NCI-H1105 treated with DMSO at 0.1 percent for 48 hours (cell line): ENCODE measurements at regions not wholly inside any gene's neighbourhood (a gene's known extent, or its start where the extent isn't known, plus 50 kb on each side); places are given as distances from the start of the nearest gene placed in this dataset.
"Not testable (repeated sequence)": the region's sequence is repeated elsewhere in the genome, so short reads cannot be mapped to it uniquely, and the experiment has no call there.

Experiments used
- DNase-seq: peaks from one replicate; lab custom pipeline; 2025; lab: John Stamatoyannopoulos, UW

GRCh38 chr5:62777081-62777480, 198.5 kb downstream of the LRRC70 start:
- not testable (repeated sequence) for DNase-seq

- not testable (repeated sequence) for DNase-seq
Observed at GRCh38 chr5:62776592-62776991, 198.0 kb downstream of the LRRC70 start.

- DNase-seq = no peak
Observed at GRCh38 chr5:62773460-62773859, 194.8 kb downstream of the LRRC70 start.

- DNase-seq = no peak
Observed at GRCh38 chr5:62771341-62771740, 192.7 kb downstream of the LRRC70 start.

GRCh38 chr5:62767650-62768049, 189.0 kb downstream of the LRRC70 start:
- DNase-seq = no peak

GRCh38 chr5:62767077-62767476, 188.5 kb downstream of the LRRC70 start:
- DNase-seq = no peak

GRCh38 chr5:62762503-62762902, 183.9 kb downstream of the LRRC70 start:
- no peak for DNase-seq

GRCh38 chr5:62757686-62758085, 179.1 kb downstream of the LRRC70 start:
- not testable (repeated sequence) for DNase-seq

- not testable (repeated sequence) for DNase-seq
Observed at GRCh38 chr5:62752998-62753367, 174.4 kb downstream of the LRRC70 start.

GRCh38 chr5:62752056-62752997, 173.7 kb downstream of the LRRC70 start:
- DNase-seq = not testable (repeated sequence)

- DNase-seq = no peak
Observed at GRCh38 chr5:62742207-62742606, 163.6 kb downstream of the LRRC70 start.

- DNase-seq = no peak
Observed at GRCh38 chr5:62741761-62742160, 163.1 kb downstream of the LRRC70 start.

- no peak for DNase-seq
Observed at GRCh38 chr5:62737766-62738165, 159.1 kb downstream of the LRRC70 start.

GRCh38 chr5:62732677-62733121, 154.1 kb downstream of the LRRC70 start:
- DNase-seq = peak; percentile 17

- DNase-seq = no peak
Observed at GRCh38 chr5:62731022-62731421, 152.4 kb downstream of the LRRC70 start.

GRCh38 chr5:62729675-62730074, 151.1 kb downstream of the LRRC70 start:
- no peak for DNase-seq

- DNase-seq = no peak
Observed at GRCh38 chr5:62727861-62728260, 149.2 kb downstream of the LRRC70 start.

GRCh38 chr5:62727184-62727583, 148.6 kb downstream of the LRRC70 start:
- no peak for DNase-seq

GRCh38 chr5:62722360-62722759, 143.7 kb downstream of the LRRC70 start:
- no peak for DNase-seq

- DNase-seq = peak; percentile 0
Observed at GRCh38 chr5:62720031-62720441, 141.4 kb downstream of the LRRC70 start.

GRCh38 chr5:62719061-62719720, 140.6 kb downstream of the LRRC70 start:
- no peak for DNase-seq

GRCh38 chr5:62718324-62718723, 139.7 kb downstream of the LRRC70 start:
- no peak for DNase-seq

- DNase-seq = no peak
Observed at GRCh38 chr5:62717301-62717933, 138.8 kb downstream of the LRRC70 start.
